NAMALWA (cell line): ENCODE measurements at regions not wholly inside any gene's neighbourhood (a gene's known extent, or its start where the extent isn't known, plus 50 kb on each side); places are given as distances from the start of the nearest gene placed in this dataset.
"Not testable (repeated sequence)": the region's sequence is repeated elsewhere in the genome, so short reads cannot be mapped to it uniquely, and the experiment has no call there.

Experiments
- DNase-seq: peaks from one replicate; pipeline ENCODE4 v3.0.0-alpha.2; 2015; ENCODE audit warnings: low spot score

GRCh38 chr2:225244933-225245332, 154.6 kb upstream of the NYAP2 start:
- no peak for DNase-seq

DNA sequence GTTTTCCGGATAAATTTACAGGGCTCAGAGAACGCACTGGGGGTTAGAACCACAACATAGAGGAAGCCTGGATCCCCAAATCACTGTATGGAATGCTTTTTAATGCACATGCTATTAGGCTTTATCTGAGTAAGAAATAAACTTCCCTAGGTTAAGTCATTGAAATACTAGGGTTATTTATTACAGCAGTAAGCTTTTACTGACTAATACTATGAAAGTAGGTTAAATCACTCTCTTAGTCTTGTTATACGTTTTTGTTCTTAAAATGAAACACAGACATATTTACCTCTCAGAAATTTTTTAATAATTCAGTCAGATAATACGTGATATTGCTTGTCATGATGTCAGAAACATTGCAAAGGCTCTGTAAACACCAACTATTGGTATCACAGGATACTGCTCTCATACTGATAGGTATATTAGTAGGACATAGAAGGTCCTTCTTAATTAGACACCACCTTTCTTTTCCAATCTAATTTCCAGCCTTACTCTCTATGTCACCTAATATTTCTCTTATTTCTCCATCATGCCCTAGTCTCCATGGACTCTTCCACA, 162.7 kb upstream of the NYAP2 start:
- no peak for DNase-seq

- DNase-seq, result no peak
Measured at GRCh38 chr2:225233234-225233633, 166.3 kb upstream of the NYAP2 start.

- DNase-seq, result no peak
Measured at GRCh38 chr2:225231900-225232299, 167.6 kb upstream of the NYAP2 start.

- DNase-seq, result not testable (repeated sequence)
Measured at GRCh38 chr2:225229346-225229745, 170.2 kb upstream of the NYAP2 start.

DNA sequence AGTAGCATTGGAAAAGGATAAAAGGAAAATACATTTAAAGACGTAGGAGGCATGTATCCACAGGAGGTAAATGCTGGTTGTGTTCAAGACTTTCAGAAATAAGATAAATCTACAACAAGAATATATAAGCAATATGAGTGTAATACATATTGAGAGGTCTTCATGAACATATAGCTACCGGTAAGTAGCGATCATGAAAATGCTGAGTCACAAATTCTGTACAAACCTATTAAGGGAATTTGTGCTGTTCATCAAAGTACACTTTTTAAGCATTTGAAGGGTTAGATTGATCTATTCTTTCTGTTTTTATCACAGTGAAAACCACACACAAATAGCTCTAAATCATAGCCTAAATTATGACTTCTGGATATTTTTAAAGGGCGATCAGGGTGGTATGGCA, 173.1 kb upstream of the NYAP2 start:
- no peak for DNase-seq

DNA sequence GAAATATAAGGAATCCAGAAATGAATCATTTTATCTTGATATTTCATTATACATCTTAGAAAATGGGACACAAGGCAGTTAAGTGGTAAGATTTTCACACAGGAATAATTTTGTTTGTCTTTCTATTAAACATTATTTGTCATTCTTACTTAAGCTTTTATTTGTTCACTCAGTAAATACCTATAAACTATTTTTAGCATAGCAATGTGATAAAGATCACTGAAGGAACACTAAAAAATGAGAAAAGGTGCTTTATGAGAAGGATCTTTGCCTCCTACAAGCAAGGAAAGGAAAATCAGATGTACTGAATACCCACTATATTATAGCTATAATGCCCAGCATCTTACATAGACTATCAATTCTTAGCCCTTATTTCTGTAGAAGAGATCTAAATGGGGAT, 176.2 kb upstream of the NYAP2 start:
- no peak for DNase-seq

GRCh38 chr2:225207471-225207870, 165.2 kb upstream of the DOCK10 start:
- DNase-seq, result no peak

DNA sequence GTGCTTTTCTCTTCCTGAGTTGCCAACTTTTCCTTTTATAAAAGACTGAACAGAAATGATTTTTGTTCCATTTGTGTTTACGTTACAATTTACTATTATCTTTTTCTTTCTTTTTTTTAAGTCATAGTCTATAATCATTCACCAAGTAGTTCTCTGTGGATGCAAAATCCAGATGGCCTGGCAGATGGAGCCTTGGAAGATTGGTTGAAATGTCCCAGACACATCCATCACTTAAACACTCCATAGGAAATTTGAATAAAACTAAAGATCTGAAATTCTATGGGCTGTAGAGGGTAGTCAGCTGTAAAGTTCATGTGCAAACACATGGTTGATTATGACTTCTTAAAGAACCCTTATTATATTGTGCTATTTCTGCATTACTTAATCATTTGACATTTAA, 164.8 kb upstream of the DOCK10 start:
- DNase-seq, result no peak

DNA sequence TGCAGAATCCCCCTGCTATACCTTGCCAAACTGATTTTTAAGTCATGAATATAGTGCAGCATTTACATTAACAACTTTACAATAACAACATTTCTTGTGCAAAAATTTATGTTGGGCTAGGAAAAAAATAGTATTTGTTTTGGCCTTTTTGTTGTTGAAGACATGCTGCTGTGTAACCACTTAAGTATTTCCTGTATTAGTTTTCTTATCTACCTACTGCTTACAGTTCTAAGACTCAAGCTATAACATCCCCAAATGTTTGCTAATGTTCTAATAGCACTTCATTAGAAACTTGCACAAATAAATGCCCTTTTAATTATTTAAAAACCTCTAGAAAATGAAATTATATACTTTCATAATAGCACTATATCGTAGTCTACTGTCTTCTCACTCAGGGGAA, 154.3 kb upstream of the DOCK10 start:
- no peak for DNase-seq

DNA sequence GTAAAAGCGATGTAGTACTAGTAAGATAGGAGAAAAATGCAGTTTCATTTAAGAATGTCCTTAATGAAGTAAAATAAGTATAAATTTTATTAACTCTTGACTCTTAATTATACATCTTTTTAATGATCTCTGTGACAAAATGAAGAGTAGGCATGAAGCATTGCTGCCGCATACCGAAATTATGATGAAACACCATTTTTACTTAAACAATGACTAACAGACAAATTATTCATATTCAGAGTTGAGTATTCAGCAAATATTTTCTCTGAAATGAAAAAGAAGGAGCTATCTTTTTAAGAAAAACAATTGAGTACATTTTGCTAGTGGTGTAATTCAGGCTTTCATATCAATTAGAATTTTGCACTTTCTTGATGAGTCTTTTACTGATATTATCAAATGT, 150.6 kb upstream of the DOCK10 start:
- no peak for DNase-seq

DNA sequence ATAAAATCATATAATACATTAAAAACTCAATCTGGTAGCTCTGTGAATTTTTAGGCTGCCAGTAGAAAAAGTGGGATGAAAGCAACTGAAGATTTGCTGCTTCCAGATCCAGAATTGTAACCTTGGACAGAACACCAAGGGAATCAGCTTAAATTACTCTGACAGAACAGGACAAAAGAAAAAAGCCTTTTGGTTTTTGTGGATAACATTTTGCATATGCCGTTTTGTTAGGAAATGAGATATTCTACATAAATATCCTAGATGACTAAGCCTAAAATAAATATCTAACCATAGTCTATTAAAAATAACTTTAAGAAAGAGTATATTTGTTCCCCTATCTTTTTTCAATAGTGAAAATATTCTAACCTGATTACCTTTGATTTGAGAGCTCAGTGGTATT, 148.7 kb upstream of the DOCK10 start:
- DNase-seq, result no peak

GRCh38 chr2:225184948-225185347, 142.7 kb upstream of the DOCK10 start:
- DNase-seq, result no peak

DNA sequence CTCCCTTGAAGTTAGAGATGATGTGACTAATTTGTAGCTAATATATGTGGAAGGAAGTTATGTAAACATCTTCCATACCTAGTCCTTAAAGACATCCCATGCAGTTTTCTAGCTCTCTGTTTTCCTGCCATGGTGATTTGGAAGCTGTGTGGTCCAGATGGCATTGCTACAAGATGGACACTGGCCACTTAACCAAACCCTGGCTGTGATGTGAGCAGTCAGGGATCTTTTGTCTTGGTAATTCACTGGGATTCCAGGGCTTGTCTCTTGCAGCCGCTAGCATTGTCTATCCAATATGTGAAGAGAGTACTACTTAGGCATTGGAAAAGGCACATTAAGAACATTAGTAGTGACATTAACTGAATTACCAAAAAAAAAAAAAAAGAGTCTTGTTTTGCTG, 139.9 kb upstream of the DOCK10 start:
- no peak for DNase-seq

- no peak for DNase-seq
Measured at GRCh38 chr2:225177098-225177497, 134.8 kb upstream of the DOCK10 start.

DNA sequence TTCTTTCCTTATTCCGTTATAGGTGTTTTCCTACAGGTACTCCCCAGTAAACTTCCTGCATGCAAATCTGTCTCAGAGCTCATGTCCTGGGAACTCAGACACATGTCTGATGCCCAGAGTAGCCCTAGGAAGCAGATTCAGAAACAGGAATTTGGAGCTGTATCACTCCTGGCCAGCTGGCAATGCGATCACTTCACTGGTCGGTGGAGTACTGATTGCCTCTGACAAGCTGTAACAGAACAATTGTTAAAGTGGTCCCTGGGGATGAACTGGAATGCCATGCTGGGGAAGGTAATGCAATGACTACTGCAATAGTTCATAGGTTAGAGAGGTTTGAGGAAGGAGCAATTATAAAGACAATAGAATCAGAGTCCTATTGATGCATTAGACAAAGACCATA, 131.6 kb upstream of the DOCK10 start:
- no peak for DNase-seq

- peak; percentile 10 for DNase-seq
Measured at GRCh38 chr2:225171350-225171749, 129.1 kb upstream of the DOCK10 start.

DNA sequence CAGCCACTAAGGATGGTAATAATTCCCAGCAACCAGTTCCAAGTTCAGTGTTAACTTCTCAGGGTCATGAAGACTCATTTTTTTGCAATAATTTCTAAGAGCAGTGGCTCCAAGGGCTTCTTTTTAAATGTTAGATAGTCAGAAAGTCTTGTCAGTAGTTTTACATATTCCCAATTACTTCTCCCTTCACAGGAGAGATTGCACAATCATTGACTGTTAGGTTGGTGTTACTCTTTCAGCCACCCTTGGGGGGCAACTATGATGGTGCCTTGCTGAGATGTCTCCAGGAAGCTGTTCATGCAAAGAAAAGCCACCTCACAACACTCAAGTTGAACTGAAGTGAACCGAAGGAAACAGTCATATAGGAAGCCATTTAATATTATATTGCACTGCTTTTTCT, 127.9 kb upstream of the DOCK10 start:
- no peak for DNase-seq

GRCh38 chr2:225169396-225169795, 127.1 kb upstream of the DOCK10 start:
- DNase-seq, result no peak

- DNase-seq, result no peak
Measured at GRCh38 chr2:225165052-225165451, 122.8 kb upstream of the DOCK10 start.

- no peak for DNase-seq
Measured at GRCh38 chr2:225164401-225165050, 122.3 kb upstream of the DOCK10 start.

- no peak for DNase-seq
Measured at GRCh38 chr2:225158360-225158759, 116.1 kb upstream of the DOCK10 start.

DNA sequence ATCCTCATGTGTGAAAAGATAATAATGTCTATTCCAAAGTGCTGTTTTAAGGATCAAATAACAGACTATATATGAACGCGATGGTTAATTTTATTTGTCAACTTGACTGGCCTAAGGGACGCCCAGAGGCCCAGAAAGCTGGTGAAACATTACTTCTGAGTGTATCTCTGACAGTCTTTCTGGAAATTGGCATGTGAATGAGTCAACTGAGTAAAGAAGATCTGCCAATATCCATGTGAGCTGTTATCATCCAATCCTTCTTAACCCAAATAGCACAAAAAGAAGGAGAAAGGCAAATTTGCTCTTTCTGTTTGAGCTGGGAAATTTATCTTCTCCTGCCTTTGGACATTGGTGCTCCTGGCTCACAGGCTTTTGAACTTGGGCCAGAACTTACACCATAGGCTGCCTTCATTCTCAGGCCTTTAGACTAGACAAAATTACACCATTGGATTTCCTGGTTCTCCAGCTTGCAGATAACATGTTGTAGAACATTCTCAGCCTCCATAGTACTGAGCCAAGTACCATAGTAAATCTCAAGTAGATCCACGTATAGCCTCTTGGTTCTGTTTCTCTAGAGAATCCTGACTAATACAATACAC, 114.7 kb upstream of the DOCK10 start:
- no peak for DNase-seq

GRCh38 chr2:225140723-225141122, 98.5 kb upstream of the DOCK10 start:
- no peak for DNase-seq
